Thoracic aorta (tissue), 2 donors: ENCODE measurements at regions not wholly inside any gene's neighbourhood (a gene's known extent, or its start where the extent isn't known, plus 50 kb on each side); places are given as distances from the start of the nearest gene placed in this dataset.

Experiments used
- ATAC-seq: fragments of 150-250 bp; one replicate; pipeline ENCODE4 v1.8.0; 2017; ENCODE audit warnings: low read depth; ENCODE audit not compliant: insufficient number of reproducible peaks, low FRiP score
- DNase-seq: peaks from one replicate; pipeline ENCODE4 v3.0.0-alpha.2; 2020; ENCODE audit warnings: low spot score
- H3K27ac ChIP-seq, 2 donors: fragments of 200-600 bp; sonication (generic); 1 replicate in 1 of 2; 2 replicates in 1 of 2; pipeline ENCODE4 v1.5.1; 2016; ENCODE audit warnings: mild to moderate bottlenecking in 2 of 2, moderate library complexity in 2 of 2
- H3K27me3 ChIP-seq: fragments of 200-600 bp; sonication (generic); replicated peaks from 2 replicates; pipeline ENCODE4 v1.6.0; 2016; ENCODE audit warnings: mild to moderate bottlenecking; ENCODE audit not compliant: insufficient read depth
- H3K36me3 ChIP-seq: fragments of 200-600 bp; sonication (generic); one replicate; pipeline ENCODE4 v1.5.1; 2016
- H3K4me1 ChIP-seq, 2 donors: fragments of 200-600 bp; sonication (generic); 1 replicate in 1 of 2; 2 replicates in 1 of 2; pipeline versions ENCODE4 v1.5.1 to v1.6.0; 2016; ENCODE audit warnings: low read depth in 2 of 2, mild to moderate bottlenecking in 1 of 2; ENCODE audit not compliant: control insufficient read depth in 1 of 2
- H3K4me3 ChIP-seq: fragments of 200-600 bp; sonication (generic); 2 replicates; pipeline ENCODE4 v1.5.1; 2016; ENCODE audit warnings: mild to moderate bottlenecking
- H3K9me3 ChIP-seq: fragments of 200-600 bp; sonication (generic); 2 replicates; pipeline ENCODE4 v1.5.1; 2016
- CTCF ChIP-seq: fragments of 200-600 bp; sonication (generic); IDR thresholded peaks from one replicate; pipeline ENCODE4 v1.5.1; 2019; ENCODE audit warnings: antibody characterized with exemption

GRCh38 chr11:80686889-80687288, 1246.1 kb upstream of the TENM4 start:
- DNase-seq, result no peak
- no peaks in the 10 kb centered on the region for H3K27me3 ChIP-seq
- ATAC-seq, result no peak
- no peak overlapping the region for H3K27ac ChIP-seq
- no peaks in the 10 kb centered on the region for H3K4me1 ChIP-seq
- H3K36me3 ChIP-seq, result no peaks in the 10 kb centered on the region
- no peaks in the 10 kb centered on the region for H3K9me3 ChIP-seq
- no peak overlapping the region for H3K4me3 ChIP-seq
- TF ChIP-seq CTCF, result no peak

- TF ChIP-seq CTCF, result no peak
- Histone ChIP-seq H3K4me1 (no peaks in the 10 kb centered on the region), H3K9me3 (no peaks in the 10 kb centered on the region), H3K27ac (no peak overlapping the region), H3K27me3 (no peaks in the 10 kb centered on the region), H3K4me3 (no peak overlapping the region), H3K36me3 (no peaks in the 10 kb centered on the region)
- no peak for DNase-seq
- ATAC-seq, result no peak
Measured at GRCh38 chr11:80673566-80673965, 1232.7 kb upstream of the TENM4 start.

GRCh38 chr11:80669620-80670019, 1228.8 kb upstream of the TENM4 start:
- Histone ChIP-seq H3K4me3 (no peak overlapping the region), H3K27me3 (no peaks in the 10 kb centered on the region), H3K36me3 (no peaks in the 10 kb centered on the region), H3K9me3 (no peaks in the 10 kb centered on the region), H3K27ac (no peak overlapping the region), H3K4me1 (no peaks in the 10 kb centered on the region)
- no peak for DNase-seq
- TF ChIP-seq CTCF, result no peak
- ATAC-seq, result no peak

GRCh38 chr11:80668039-80668438, 1227.2 kb upstream of the TENM4 start:
- Histone ChIP-seq H3K4me3 (no peak overlapping the region), H3K27me3 (no peaks in the 10 kb centered on the region), H3K27ac (no peak overlapping the region), H3K9me3 (no peaks in the 10 kb centered on the region), H3K36me3 (no peaks in the 10 kb centered on the region), H3K4me1 (no peaks in the 10 kb centered on the region)
- no peak for ATAC-seq
- no peak for DNase-seq
- TF ChIP-seq CTCF, result no peak

- Histone ChIP-seq H3K9me3 (no peaks in the 10 kb centered on the region), H3K27ac (no peak overlapping the region), H3K36me3 (no peaks in the 10 kb centered on the region), H3K27me3 (no peaks in the 10 kb centered on the region), H3K4me1 (no peaks in the 10 kb centered on the region), H3K4me3 (no peak overlapping the region)
- no peak for DNase-seq
- no peak for TF ChIP-seq CTCF
- no peak for ATAC-seq
Measured at GRCh38 chr11:80655834-80656233, 1215.0 kb upstream of the TENM4 start.
